ENCODE measurements at regions not wholly inside any gene's neighbourhood (a gene's known extent, or its start where the extent isn't known, plus 50 kb on each side); places are given as distances from the start of the nearest gene placed in this dataset.
A peak's percentile ranks its signal among the peaks of the same experiment; 100 is the strongest.

GRCh38 chr2:204180649-204181048 lies 244.1 kb downstream of the ICOS start:
- peak; percentile 36 for DNase-seq (ENCODE audit: low spot score)

- no peak for DNase-seq (ENCODE audit: low spot score)
These were observed 247.0 kb downstream of the ICOS start for GRCh38 chr2:204183608-204184007.

GRCh38 chr2:204184226-204184625 lies 247.7 kb downstream of the ICOS start:
- no peak for DNase-seq (ENCODE audit: low spot score)

- no peak for DNase-seq (ENCODE audit: low spot score)
These were observed 250.9 kb downstream of the ICOS start for GRCh38 chr2:204187229-204188083.

- no peak for DNase-seq (ENCODE audit: low spot score)
These were observed 255.0 kb downstream of the ICOS start for GRCh38 chr2:204191574-204191973.

GRCh38 chr2:204195498-204195897 lies 258.9 kb downstream of the ICOS start:
- no peak for DNase-seq (ENCODE audit: low spot score)

- DNase-seq (ENCODE audit: low spot score), result no peak
These were observed 260.9 kb downstream of the ICOS start for GRCh38 chr2:204197336-204198005.

GRCh38 chr2:204199357-204199756 lies 262.8 kb downstream of the ICOS start:
- DNase-seq (ENCODE audit: low spot score), result no peak

- DNase-seq (ENCODE audit: low spot score), result no peak
These were observed 264.9 kb downstream of the ICOS start for GRCh38 chr2:204201507-204201906.

- DNase-seq (ENCODE audit: low spot score), result no peak
These were observed 265.7 kb downstream of the ICOS start for GRCh38 chr2:204202253-204202652.

- no peak for DNase-seq (ENCODE audit: low spot score)
These were observed 267.1 kb downstream of the ICOS start for GRCh38 chr2:204203704-204204103.

- DNase-seq (ENCODE audit: low spot score), result no peak
These were observed 268.5 kb downstream of the ICOS start for GRCh38 chr2:204205082-204205481.

- DNase-seq (ENCODE audit: low spot score), result no peak
These were observed 269.0 kb downstream of the ICOS start for GRCh38 chr2:204205538-204205937.

GRCh38 chr2:204207866-204208265 lies 271.3 kb downstream of the ICOS start:
- DNase-seq (ENCODE audit: low spot score), result no peak

GRCh38 chr2:204213588-204213987 lies 277.0 kb downstream of the ICOS start:
- no peak for DNase-seq (ENCODE audit: low spot score)

GRCh38 chr2:204218040-204218439 lies 281.5 kb downstream of the ICOS start:
- DNase-seq (ENCODE audit: low spot score), result no peak

- DNase-seq (ENCODE audit: low spot score), result no peak
These were observed 282.6 kb downstream of the ICOS start for GRCh38 chr2:204219196-204219595.

GRCh38 chr2:204220896-204221295 lies 284.3 kb downstream of the ICOS start:
- DNase-seq (ENCODE audit: low spot score), result no peak

GRCh38 chr2:204223046-204223445 lies 286.5 kb downstream of the ICOS start:
- no peak for DNase-seq (ENCODE audit: low spot score)

- DNase-seq (ENCODE audit: low spot score), result no peak
These were observed 287.0 kb downstream of the ICOS start for GRCh38 chr2:204223544-204223943.

GRCh38 chr2:204225671-204226073 lies 289.1 kb downstream of the ICOS start:
- DNase-seq (ENCODE audit: low spot score), result no peak

GRCh38 chr2:204226305-204226880 lies 289.8 kb downstream of the ICOS start:
- DNase-seq (ENCODE audit: low spot score), result no peak

Measured in pons (tissue), 1 donor.